Stimulated activated CD4-positive, alpha-beta T cell treated with anti-CD3 and anti-CD28 coated beads, Interleukin-2, amount 100 ng/mL, for 4 hours (primary cell): ENCODE measurements at regions not wholly inside any gene's neighbourhood (a gene's known extent, or its start where the extent isn't known, plus 50 kb on each side); places are given as distances from the start of the nearest gene placed in this dataset.

ENCODE experiments used
- DNase-seq: peaks from one replicate; pipeline ENCODE4 v3.0.0-alpha.2; 2020; ENCODE audit warnings: low read depth

DNA sequence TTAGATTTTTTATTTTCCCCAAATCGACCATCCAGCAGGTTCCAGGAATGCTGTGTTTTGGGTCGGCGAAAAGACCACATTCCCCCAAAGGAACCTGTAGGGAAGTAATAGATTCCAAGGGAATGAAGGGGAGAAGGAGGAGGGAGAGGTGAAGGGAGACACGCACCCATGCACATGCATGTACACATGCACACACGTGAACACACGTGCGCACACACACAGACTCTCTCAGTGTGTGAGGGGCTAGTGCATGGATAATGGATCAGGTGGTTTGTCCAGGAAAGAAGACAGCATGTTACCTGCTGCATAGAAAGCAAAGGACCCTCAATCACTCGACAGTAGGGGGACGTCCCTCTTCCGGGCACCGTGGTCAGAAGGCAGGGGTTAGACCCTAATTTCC is 52.4 kb upstream of the PDE10A start:
- no peak for DNase-seq

DNA sequence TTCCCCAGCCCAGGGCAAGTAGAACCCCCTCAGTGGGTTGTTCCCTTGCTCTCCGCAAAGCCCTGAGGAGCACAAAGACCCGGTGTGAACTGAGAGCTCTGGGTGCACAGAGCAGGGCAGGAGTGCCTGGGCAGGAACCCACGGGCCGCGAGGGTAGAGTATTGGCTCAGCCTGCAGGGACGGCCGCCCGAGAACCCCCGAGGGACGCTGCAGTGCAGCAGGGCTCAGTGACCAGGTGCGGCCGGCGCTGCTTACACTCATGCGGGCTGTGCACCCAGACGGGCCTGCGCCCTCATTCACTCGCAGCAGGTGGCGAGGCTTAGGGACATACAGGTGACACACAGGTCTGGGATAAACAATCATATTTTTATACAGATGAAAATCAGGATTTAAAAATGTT is 51.9 kb upstream of the PDE10A start:
- no peak for DNase-seq

DNA sequence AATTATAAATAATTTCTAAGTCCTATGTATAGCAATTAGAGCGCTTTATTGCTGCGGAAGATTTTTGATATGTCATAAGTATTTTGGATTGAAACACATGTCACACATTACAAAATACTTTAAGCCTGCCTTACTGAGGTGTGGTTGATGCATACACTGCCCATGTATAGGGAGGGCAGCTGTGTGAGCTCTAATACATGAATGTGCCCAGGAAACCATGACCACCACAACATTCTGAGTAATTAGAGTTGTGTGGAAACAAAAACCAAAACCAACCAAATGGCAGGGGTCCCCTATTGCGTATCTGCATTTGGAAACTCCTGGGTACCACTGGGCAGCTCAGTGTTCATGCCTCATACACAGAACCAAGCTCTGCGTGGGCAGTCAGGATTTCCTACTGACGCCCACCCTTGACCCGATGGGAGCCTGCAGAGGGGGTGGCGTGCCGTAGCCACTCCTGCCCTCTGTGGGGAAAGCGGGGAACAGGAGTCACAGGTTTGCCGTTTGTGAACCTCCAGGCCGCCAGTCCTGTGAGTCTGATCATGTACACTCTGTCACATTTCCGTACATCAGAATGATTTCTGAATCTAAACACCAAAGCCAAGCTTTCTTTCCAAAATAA is 50.9 kb upstream of the PDE10A start:
- DNase-seq: no peak
